K562 (cell line): ENCODE measurements at regions not wholly inside any gene's neighbourhood (a gene's known extent, or its start where the extent isn't known, plus 50 kb on each side); places are given as distances from the start of the nearest gene placed in this dataset.

Experiments used
- ATAC-seq: fragments of 200-7000 bp; cut with Tn5 transposase; 3 replicates; pipeline ENCODE4 v1.9.1; 2020; ENCODE audit warnings: moderate library complexity
- BruUV-seq: library from RNA; stranded (reverse); fragments of 400-500 nt; replicated peaks from 2 replicates; lab custom pipeline; 2021; lab: Mats Ljungman, UMichigan
- CTCF ChIA-PET: fragments of 300-600 bp; formaldehyde crosslinking; extraction: SDS; loops from one replicate; lab custom pipeline; 2021; ENCODE audit warnings: low intra/inter-chr PET ratio; lab: Yijun Ruan, JAX
- POLR2A ChIA-PET: fragments of 300-600, 350-650 bp; sonication (Branson Sonifier 250); formaldehyde crosslinking; extraction: SDS; loops from one replicate; lab custom pipeline; 2021; ENCODE audit warnings: antibody characterized with exemption, inconsistent platforms; lab: Yijun Ruan, JAX
- DNase-seq, 4 experiments: peaks; one replicate each; pipeline versions ENCODE4 v3.0.0 to v3.0.0-alpha.2; 2011 to 2018; ENCODE audit warnings: low spot score in 3 of 4, mixed read lengths in 3 of 4; ENCODE audit errors: extremely low read depth in 1 of 4
- FAIRE-seq: peaks from 2 replicates; lab custom pipeline; 2011; peaks lifted over from hg19 to GRCh38; lab: Jason Lieb, UNC
- H2AFZ ChIP-seq: 2 replicates; pipeline ENCODE4 v1.6.0; 2011; ENCODE audit warnings: low read depth, low read length, control low read depth, inconsistent platforms
- H3K27ac ChIP-seq: fragments of 200-600 bp; 3 replicates; pipeline ENCODE4 v1.8.0; 2011; ENCODE audit warnings: low read depth, mild to moderate bottlenecking, control low read depth, inconsistent platforms, low read length, moderate library complexity, mixed read lengths; ENCODE audit errors: extremely low read depth
- H3K27me3 ChIP-seq, 2 experiments: fragments of 300-600 bp in 1 of 2; 2 replicates in 1 of 2; 3 replicates in 1 of 2; pipeline versions ENCODE4 v1.6.0 to v1.8.0; 2011; ENCODE audit warnings: inconsistent platforms in 2 of 2, low read length in 2 of 2, mild to moderate bottlenecking in 1 of 2, mixed read lengths in 1 of 2, moderate library complexity in 1 of 2; ENCODE audit not compliant: control insufficient read depth in 2 of 2, insufficient read depth in 2 of 2
- H3K36me3 ChIP-seq: fragments of 300-600 bp; 3 replicates; pipeline ENCODE4 v1.8.0; 2011; ENCODE audit warnings: mild to moderate bottlenecking, low read length, inconsistent platforms; ENCODE audit not compliant: control insufficient read depth, insufficient read depth
- H3K4me1 ChIP-seq, 2 experiments: fragments of 200-600 bp in 1 of 2; replicated peaks in 1 of 2; 2 replicates in 1 of 2; 3 replicates in 1 of 2; pipeline versions ENCODE4 v1.5.1 to v1.8.0; 2011; ENCODE audit warnings: inconsistent platforms in 2 of 2, low read length in 2 of 2, mild to moderate bottlenecking in 1 of 2, mixed read lengths in 1 of 2, moderate library complexity in 1 of 2; ENCODE audit not compliant: control insufficient read depth in 2 of 2, insufficient read depth in 2 of 2
- H3K4me2 ChIP-seq: 2 replicates; pipeline ENCODE4 v1.6.1; 2011; ENCODE audit warnings: low read length, control low read depth, inconsistent platforms, mixed read lengths; ENCODE audit not compliant: insufficient read depth
- H3K4me3 ChIP-seq: fragments of 200-600 bp; sonication (generic), shearing (Covaris generic); 2 replicates; pipeline ENCODE4 v1.5.1; 2016; ENCODE audit warnings: control low read depth, inconsistent platforms
- H3K79me2 ChIP-seq: fragments of 200-600 bp; 3 replicates; pipeline ENCODE4 v1.8.0; 2011; ENCODE audit warnings: low read length, inconsistent platforms; ENCODE audit not compliant: control insufficient read depth, insufficient read depth
- H3K9ac ChIP-seq, 2 experiments: 2 replicates each; pipeline versions ENCODE4 v1.6.0 to v1.6.1; 2011; ENCODE audit warnings: low read depth in 2 of 2, low read length in 2 of 2, control low read depth in 1 of 2, inconsistent platforms in 1 of 2, mild to moderate bottlenecking in 1 of 2, mixed read lengths in 1 of 2; ENCODE audit not compliant: insufficient read depth in 1 of 2
- H3K9me1 ChIP-seq: one replicate; pipeline ENCODE4 v1.6.0; 2011; ENCODE audit warnings: inconsistent platforms, mild to moderate bottlenecking, low read length, moderate library complexity; ENCODE audit not compliant: control insufficient read depth, insufficient read depth
- H3K9me3 ChIP-seq: replicated peaks from 2 replicates; pipeline ENCODE4 v1.5.1; 2011; ENCODE audit warnings: low read depth, low read length, inconsistent platforms; ENCODE audit not compliant: control insufficient read depth, insufficient read depth
- H4K20me1 ChIP-seq: replicated peaks from 2 replicates; pipeline ENCODE4 v1.6.1; 2011; ENCODE audit warnings: low read length, inconsistent platforms, mixed read lengths; ENCODE audit not compliant: control insufficient read depth, insufficient read depth
- DIDO1 ChIP-seq: fragments of 450-650 bp; IDR thresholded peaks from 2 replicates; pipeline ENCODE4 v1.6.1; 2016; ENCODE audit warnings: low read depth, missing biosample characterization, missing genetic modification characterization
- EZH2 ChIP-seq: IDR thresholded peaks from 2 replicates; pipeline ENCODE4 v1.6.1; 2012; ENCODE audit warnings: low read depth, mild to moderate bottlenecking, inconsistent platforms, low read length, borderline replicate concordance
- HMBOX1 ChIP-seq: sonication (generic); IDR thresholded peaks from 2 replicates; pipeline ENCODE4 v1.6.1; 2016
- HSF4 ChIP-seq: fragments of 250-450 bp; sonication (Bioruptor Pico); IDR thresholded peaks from 2 replicates; pipeline ENCODE4 v2.1.2; 2022; ENCODE audit warnings: mild to moderate bottlenecking, moderate library complexity, borderline replicate concordance
- PHF8 ChIP-seq: fragments of 200-600 bp; sonication (generic); IDR thresholded peaks from 2 replicates; pipeline ENCODE4 v1.6.1; 2012; ENCODE audit warnings: mixed run types, mild to moderate bottlenecking, inconsistent platforms, low read length, moderate library complexity, borderline replicate concordance
- SAFB ChIP-seq: fragments of 200-400 bp; formaldehyde crosslinking; IDR thresholded peaks from 2 replicates; pipeline ENCODE4 v1.6.1; 2017; ENCODE audit warnings: low read depth, low read length, borderline replicate concordance
- SMARCB1 ChIP-seq: IDR thresholded peaks from 2 replicates; pipeline ENCODE4 v1.6.1; 2011; ENCODE audit warnings: improper control_type of control experiment, low read depth; ENCODE audit not compliant: insufficient read length
- ZNF23 ChIP-seq: fragments of 250-450 bp; sonication (Bioruptor Pico); IDR thresholded peaks from 2 replicates; pipeline ENCODE4 v1.4.0; 2020; ENCODE audit warnings: mild to moderate bottlenecking
- ZNF589 ChIP-seq: fragments of 200-800 bp; sonication (Bioruptor generic); IDR thresholded peaks from 2 replicates; pipeline ENCODE4 v1.6.1; 2016; ENCODE audit warnings: low read depth, missing genetic modification characterization, missing compliant biosample characterization
- WGBS: fragments of 100-300 bp; shearing (Covaris generic); methylation state at CpG from one replicate; pipeline ENCODE4 v1.1.6; 2016; ENCODE audit warnings: low coverage, mixed read lengths; ENCODE audit not compliant: insufficient coverage; ENCODE audit errors: missing lambda C conversion rate; 5-methylcytosine and 5-hydroxymethylcytosine counted together
- in situ Hi-C: fragments of 300-500 bp; cut with MboI; formaldehyde crosslinking; loops from 4 replicates; pipeline ENCODE4 v1.15.0; 2018; ENCODE audit warnings: inconsistent platforms, mixed read lengths
- intact Hi-C: fragments of 100-400 bp; cut with micrococcal nuclease; formaldehyde crosslinking; loops from 2 replicates; pipeline ENCODE4 v1.14.2; 2022

GRCh38 chr12:38154096-38155019 is 162.2 kb upstream of the ALG10B start:
- WGBS: under 1% methylated on average over 30 of the region's 39 CpGs
- Histone ChIP-seq H3K9me3 (no peaks in the 10 kb centered on the region), H3K27ac (no peak overlapping the region), H3K9me1 (no peaks in the 10 kb centered on the region), H3K4me3 (no peak overlapping the region), H3K4me1 (peaks cover 0 to 20% of the 10 kb centered on the region in 2 experiments; a peak in 2 of 5 replicates), H2AFZ (no peak overlapping the region), H3K79me2 (no peaks in the 10 kb centered on the region), H3K4me2 (no peak overlapping the region), H3K36me3 (no peaks in the 10 kb centered on the region), H3K27me3 (peaks cover 11 to 66% of the 10 kb centered on the region in 2 experiments; a peak in 3 of 5 replicates), H4K20me1 (no peaks in the 10 kb centered on the region; the same call in 1 of the 2 replicates), H3K9ac (no peak overlapping the region)
- CTCF ChIA-PET: no interaction called here
- in situ Hi-C loops (no loop called here), intact Hi-C loops (loop anchor here (5.0 kb wide), 1 partner anchor 1123 kb away; no protein-coding TSS in a partner anchor)
- DNase-seq (no peak), FAIRE-seq (no peak), ATAC-seq (no peak)
- TF ChIP-seq SAFB: no peak
- no peak for TF ChIP-seq ZNF589 (CRISPR knock-in tag)
- no peak for TF ChIP-seq DIDO1
- no peak for TF ChIP-seq SMARCB1
- no peak for TF ChIP-seq ZNF23 (CRISPR knock-in tag)
- TF ChIP-seq EZH2: no peak
- TF ChIP-seq HMBOX1: no peak
- TF ChIP-seq PHF8: no peak
- no peak for TF ChIP-seq HSF4 (CRISPR knock-in tag)
- no TSS peak for BruUV-seq
- POLR2A ChIA-PET: no interaction called here
